Spleen (tissue), 11 donors: ENCODE measurements at regions not wholly inside any gene's neighbourhood (a gene's known extent, or its start where the extent isn't known, plus 50 kb on each side); places are given as distances from the start of the nearest gene placed in this dataset.

ENCODE experiments used
- DNase-seq: peaks from one replicate; pipeline ENCODE4 v3.0.0-alpha.2; 2020
- H3K27ac ChIP-seq, 8 donors: fragments of 200-600 bp; sonication (generic) in 7 of 8; 1 replicate in 4 of 8; 2 replicates in 4 of 8; pipeline versions ENCODE4 v1.5.0 to v1.8.0; 2016 to 2021; ENCODE audit warnings: inconsistent platforms in 4 of 8, mild to moderate bottlenecking in 4 of 8, moderate library complexity in 1 of 8
- H3K27me3 ChIP-seq, 7 donors: fragments of 200-600 bp; sonication (generic) in 6 of 7; replicated peaks in 1 of 7; 1 replicate in 4 of 7; 2 replicates in 3 of 7; pipeline versions ENCODE4 v1.5.0 to v1.8.0; 2016 to 2021; ENCODE audit warnings: inconsistent platforms in 3 of 7, mild to moderate bottlenecking in 1 of 7
- H3K36me3 ChIP-seq, 6 donors: fragments of 200-600 bp; sonication (generic) in 5 of 6; 1 replicate in 4 of 6; 2 replicates in 2 of 6; pipeline versions ENCODE4 v1.5.0 to v1.8.0; 2016 to 2021; ENCODE audit warnings: inconsistent platforms in 2 of 6
- H3K4me1 ChIP-seq, 6 donors: fragments of 200-600 bp; sonication (generic) in 5 of 6; 1 replicate in 3 of 6; 2 replicates in 3 of 6; pipeline versions ENCODE4 v1.5.0 to v1.8.0; 2016 to 2021; ENCODE audit warnings: inconsistent platforms in 3 of 6
- H3K4me3 ChIP-seq, 8 donors: fragments of 200-600 bp; sonication (generic) in 7 of 8; 1 replicate in 4 of 8; 2 replicates in 4 of 8; pipeline versions ENCODE4 v1.5.0 to v1.8.0; 2016 to 2021; ENCODE audit warnings: inconsistent platforms in 4 of 8, mild to moderate bottlenecking in 4 of 8, moderate library complexity in 2 of 8
- H3K9me3 ChIP-seq, 8 donors: fragments of 200-600 bp; sonication (generic) in 7 of 8; 1 replicate in 4 of 8; 2 replicates in 4 of 8; pipeline versions ENCODE4 v1.5.0 to v1.8.0; 2016 to 2021; ENCODE audit warnings: inconsistent platforms in 4 of 8
- CTCF ChIP-seq, 11 experiments: fragments of 200-600 bp in 7 of 11; fragments of 450-650 bp in 4 of 11; sonication (generic) in 4 of 11; IDR thresholded peaks in 8 of 11; conservative IDR thresholded peaks in 3 of 11; 1 replicate in 7 of 11; 2 replicates in 4 of 11; pipeline versions ENCODE4 v1.4.0 to v1.8.0; 2016 to 2021; ENCODE audit warnings: antibody characterized with exemption in 11 of 11, inconsistent platforms in 4 of 11, mild to moderate bottlenecking in 1 of 11
- POLR2A ChIP-seq, 3 donors: fragments of 450-650 bp; IDR thresholded peaks; one replicate each; pipeline ENCODE4 v1.5.1; 2017; ENCODE audit warnings: antibody characterized with exemption in 3 of 3, mild to moderate bottlenecking in 1 of 3
- POLR2AphosphoS5 ChIP-seq, 3 donors: sonication (generic); formaldehyde crosslinking; IDR thresholded peaks; one replicate each; pipeline ENCODE4 v1.5.1; 2017; ENCODE audit warnings: antibody characterized with exemption in 3 of 3
- WGBS, 5 donors: extraction: QIAGEN DNeasy Blood & Tissue Kit in 3 of 5; methylation state at CpG; one replicate each; pipeline versions ENCODE4 v1.1.5 to v1.1.7; 2013 to 2018; 5-methylcytosine and 5-hydroxymethylcytosine counted together
- intact Hi-C: fragments of 100-400 bp; cut with DNase I; formaldehyde crosslinking; loops from one replicate; pipeline ENCODE4 v1.15.0; 2023; ENCODE audit warnings: low total_unique reads
- donor health status: healthy with polysubstance abuse.
- donor health status: DM: no; HTN: no; CAD: no; lungs with moderate emphysema.
- donor health status: DM: no; HTN: no; CAD: no.
- donor health status: Bipolar disorder and iron deficiency.
- donor health status: healthy.
- donor health status: DM: no; HTN: no; CAD: no.
- donor health status: DM: yes; HTN: yes; CAD: no.

- no peaks in the 10 kb centered on the region for H3K27me3 ChIP-seq
- TF ChIP-seq CTCF (IDR thresholded peaks at IDR 0.05 in 8 of 11, conservative IDR thresholded peaks at IDR 0.05 in 3 of 11) = no peak
- no peak for TF ChIP-seq POLR2AphosphoS5 (IDR thresholded peaks at IDR 0.05)
- TF ChIP-seq POLR2A (IDR thresholded peaks at IDR 0.05) = no peak
- H3K36me3 ChIP-seq = no peaks in the 10 kb centered on the region
- H3K4me3 ChIP-seq = no peak overlapping the region
- DNase-seq = no peak
- 74 to 99% (median 80%) methylated on average over 2 of the region's 2 CpGs for WGBS, 5 donors
- no peak overlapping the region for H3K27ac ChIP-seq
- no peaks in the 10 kb centered on the region for H3K9me3 ChIP-seq
- no peaks in the 10 kb centered on the region for H3K4me1 ChIP-seq
- intact Hi-C loops = no loop called here
These were observed 483.2 kb downstream of the PTPRC start for GRCh38 chr1:199122085-199122484.

- H3K9me3 ChIP-seq = no peaks in the 10 kb centered on the region
These were observed 483.9 kb downstream of the PTPRC start for GRCh38 chr1:199122532-199123311.

GRCh38 chr1:199123615-199124014 is 484.8 kb downstream of the PTPRC start:
- Histone ChIP-seq H3K4me3 (no peak overlapping the region), H3K9me3 (no peaks in the 10 kb centered on the region), H3K36me3 (no peaks in the 10 kb centered on the region), H3K27me3 (no peaks in the 10 kb centered on the region), H3K4me1 (no peaks in the 10 kb centered on the region), H3K27ac (no peak overlapping the region)
- intact Hi-C loops = no loop called here
- TF ChIP-seq POLR2A (IDR thresholded peaks at IDR 0.05) = no peak
- TF ChIP-seq POLR2AphosphoS5 (IDR thresholded peaks at IDR 0.05) = no peak
- no peak for TF ChIP-seq CTCF (IDR thresholded peaks at IDR 0.05 in 8 of 11, conservative IDR thresholded peaks at IDR 0.05 in 3 of 11)
- 56 to 87% (median 76%) methylated on average over 4 of the region's 4 CpGs for WGBS, 5 donors
- DNase-seq = no peak

More at GRCh38 chr1:199122532-199123311, 483.9 kb downstream of the PTPRC start:
- H3K4me3 ChIP-seq = no peak overlapping the region
- H3K27ac ChIP-seq = no peak overlapping the region
- intact Hi-C loops = no loop called here
- H3K36me3 ChIP-seq = no peaks in the 10 kb centered on the region
- H3K4me1 ChIP-seq = no peaks in the 10 kb centered on the region
- TF ChIP-seq POLR2A (IDR thresholded peaks at IDR 0.05) (no peak), POLR2AphosphoS5 (IDR thresholded peaks at IDR 0.05) (no peak), CTCF (IDR thresholded peaks at IDR 0.05 in 8 of 11, conservative IDR thresholded peaks at IDR 0.05 in 3 of 11) (no peak)
- H3K27me3 ChIP-seq = no peaks in the 10 kb centered on the region
- DNase-seq = no peak

- no peaks in the 10 kb centered on the region for H3K27me3 ChIP-seq
- WGBS, 5 donors = 86 to 97% (median 92%) methylated on average over 1 of the region's 1 CpG
- intact Hi-C loops = no loop called here
- no peak for DNase-seq
- no peak overlapping the region for H3K27ac ChIP-seq
- H3K9me3 ChIP-seq = no peaks in the 10 kb centered on the region
- TF ChIP-seq CTCF (IDR thresholded peaks at IDR 0.05 in 8 of 11, conservative IDR thresholded peaks at IDR 0.05 in 3 of 11) (no peak), POLR2AphosphoS5 (IDR thresholded peaks at IDR 0.05) (no peak), POLR2A (IDR thresholded peaks at IDR 0.05) (no peak)
- no peak overlapping the region for H3K4me3 ChIP-seq
- H3K4me1 ChIP-seq = no peaks in the 10 kb centered on the region
- H3K36me3 ChIP-seq = no peaks in the 10 kb centered on the region
These were observed 485.5 kb downstream of the PTPRC start for GRCh38 chr1:199124351-199124750.
